GM18508 (cell line): ENCODE measurements at regions not wholly inside any gene's neighbourhood (a gene's known extent, or its start where the extent isn't known, plus 50 kb on each side); places are given as distances from the start of the nearest gene placed in this dataset.

Experiments
- ATAC-seq: cut with Tn5 transposase; IDR thresholded peaks from one replicate; pipeline ENCODE4 v1.9.1; 2021; ENCODE audit warnings: moderate number of reproducible peaks; ENCODE audit not compliant: insufficient read depth, unreplicated experiment

DNA sequence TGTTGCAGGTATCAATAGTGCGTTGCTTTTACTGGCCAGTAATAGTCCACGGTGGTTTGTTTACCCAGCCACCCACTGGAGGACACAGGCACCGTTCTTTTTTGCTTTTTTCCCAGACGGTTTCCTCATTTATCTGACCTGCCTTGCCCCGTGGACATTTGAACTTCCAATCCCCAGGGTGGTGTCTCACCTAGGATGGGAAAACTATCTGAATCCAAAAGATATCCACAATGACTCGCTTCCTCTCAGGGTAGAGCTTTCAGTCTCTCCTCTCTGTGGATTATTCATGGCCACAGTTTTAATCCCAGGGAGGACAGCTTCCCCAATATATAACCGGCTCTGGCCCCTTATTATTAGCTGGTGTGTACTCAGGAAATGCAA is 170.8 kb downstream of the FOXO1 start:
- no peak for ATAC-seq

DNA sequence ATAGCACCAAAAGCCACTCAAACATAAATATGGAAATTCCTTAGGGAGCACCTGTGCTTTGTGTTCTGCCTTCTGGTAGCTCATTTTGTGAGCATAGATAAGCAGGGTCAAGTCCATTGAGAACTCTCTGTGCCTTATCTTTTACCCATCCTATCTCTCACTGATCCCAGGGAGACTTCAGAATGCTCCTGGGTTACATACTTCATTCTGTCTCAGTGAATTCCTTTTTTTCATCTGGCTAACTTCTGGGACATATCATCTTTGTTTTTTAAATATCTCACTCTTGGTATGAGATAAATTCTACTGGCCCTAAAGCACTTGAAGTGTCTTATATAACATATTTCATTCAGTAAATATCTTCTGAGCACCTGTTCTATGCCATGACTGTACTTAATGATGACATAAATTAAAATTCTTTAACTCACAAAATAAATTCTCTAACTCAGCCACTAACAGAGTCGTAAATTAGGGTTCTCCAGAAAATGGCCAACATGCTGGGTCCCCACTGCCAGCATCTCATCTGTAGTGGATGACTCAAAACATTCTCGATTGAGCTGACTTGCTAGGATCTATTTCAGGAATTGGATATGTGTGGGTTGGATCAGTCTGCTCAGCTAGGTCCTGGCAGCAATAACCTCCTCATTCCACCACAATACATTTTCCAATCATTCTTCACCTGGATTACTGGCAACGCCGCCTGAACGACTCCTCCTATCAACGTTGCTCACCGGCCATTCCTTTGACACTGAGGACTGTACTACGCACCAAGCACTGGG is 170.2 kb downstream of the FOXO1 start:
- ATAC-seq = no peak

DNA sequence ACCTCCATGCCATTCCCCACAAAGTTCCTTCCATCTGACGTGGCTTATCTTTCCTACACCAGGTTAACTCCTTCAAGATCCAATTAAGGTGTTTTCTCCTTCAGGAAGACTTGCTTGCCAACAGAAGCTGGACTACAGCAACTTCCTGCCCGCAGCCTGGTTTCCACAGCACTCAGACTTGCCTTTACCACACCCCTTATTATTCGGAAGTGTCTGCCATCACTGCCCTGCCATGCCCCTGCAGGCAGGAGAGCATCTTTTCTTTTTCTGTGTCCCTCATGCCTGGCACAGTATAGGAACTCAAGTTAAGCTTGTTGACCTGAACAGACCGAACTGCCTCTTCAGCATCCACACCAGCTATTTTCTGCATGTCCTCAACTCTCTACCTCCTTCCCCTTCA is 168.0 kb downstream of the FOXO1 start:
- ATAC-seq = no peak

DNA sequence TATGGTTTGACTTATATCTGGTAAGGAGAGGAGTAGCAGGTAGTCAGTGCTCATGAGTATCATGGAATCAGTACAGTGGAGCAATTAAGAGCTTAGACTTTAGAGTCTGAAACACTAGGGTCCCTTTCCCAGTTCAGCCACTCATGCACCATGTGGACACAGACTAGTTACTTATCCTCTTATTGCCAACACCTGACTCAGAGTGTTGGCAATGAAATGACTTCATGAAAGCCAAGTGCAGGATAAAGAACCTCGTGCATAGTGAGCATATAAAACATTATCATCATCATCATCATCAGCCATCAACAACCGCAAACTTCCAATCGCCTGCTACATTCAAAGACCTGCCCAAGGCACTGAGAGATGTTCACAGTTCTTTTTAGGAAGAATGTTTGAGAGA is 164.2 kb downstream of the FOXO1 start:
- ATAC-seq = no peak

DNA sequence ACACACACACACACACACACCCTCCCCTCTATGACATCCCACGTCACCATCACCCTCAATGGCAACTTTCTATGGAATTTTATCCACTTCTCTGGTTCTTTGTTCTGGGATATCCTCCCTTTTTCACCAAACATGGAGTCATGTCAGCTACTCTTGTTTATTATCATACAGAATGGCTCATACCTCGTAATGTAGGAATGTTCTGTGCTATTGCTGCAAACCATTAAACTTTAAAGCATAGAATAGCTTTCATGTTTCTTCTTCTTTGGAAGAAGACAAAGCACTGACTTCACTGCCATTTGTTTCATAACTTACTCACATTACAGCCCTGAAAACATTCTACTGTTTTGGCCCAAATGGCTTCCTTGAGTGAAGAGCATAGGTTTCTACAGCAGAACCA is 163.4 kb downstream of the FOXO1 start:
- no peak for ATAC-seq

DNA sequence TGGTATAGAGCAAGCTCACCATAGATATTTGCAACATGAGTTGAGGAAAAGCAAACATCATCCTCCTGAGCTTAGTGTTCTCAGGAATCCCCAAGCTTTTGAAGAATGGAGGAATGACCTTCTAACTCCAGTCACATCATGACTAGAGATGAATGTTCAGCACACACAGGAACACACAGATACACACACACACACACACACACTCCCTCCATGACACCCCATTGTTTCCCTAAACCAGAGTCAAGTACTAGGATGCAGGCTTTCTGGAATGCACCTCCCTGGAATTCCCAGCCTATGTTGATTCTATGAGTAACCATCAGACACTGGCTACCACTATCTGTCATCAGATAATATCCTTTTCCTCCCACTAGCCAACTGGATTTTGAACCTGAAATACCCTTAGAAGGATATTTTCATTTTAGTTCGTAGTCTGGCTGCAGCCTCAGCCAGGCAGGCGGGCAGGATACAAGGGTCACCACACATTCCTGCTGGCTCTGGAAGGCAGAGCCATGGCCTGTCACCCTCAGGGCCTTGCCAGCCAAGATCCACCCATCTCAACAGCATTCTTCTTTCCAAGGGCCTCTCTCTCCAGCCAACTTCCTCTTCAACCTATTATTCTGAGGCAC is 162.4 kb downstream of the FOXO1 start:
- ATAC-seq = no peak

DNA sequence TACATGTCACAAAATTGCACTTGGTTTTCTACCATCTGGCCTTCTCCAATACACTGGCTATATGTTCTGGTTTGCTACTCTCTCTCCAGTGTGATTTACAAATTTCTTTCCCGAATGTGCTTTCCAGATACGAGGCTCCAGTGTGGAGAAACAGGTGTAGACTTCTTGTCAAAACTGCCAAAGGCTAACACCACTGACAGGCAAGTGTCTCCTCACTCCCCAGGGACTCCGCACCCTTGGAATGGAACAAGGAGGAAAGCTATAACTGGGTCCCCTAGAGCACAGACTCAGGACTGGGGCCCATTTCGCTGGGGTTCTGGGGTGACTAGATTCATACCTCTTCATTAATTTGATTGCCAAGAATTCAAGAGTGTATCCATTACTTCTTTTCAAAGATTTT is 161.8 kb downstream of the FOXO1 start:
- ATAC-seq = no peak

DNA sequence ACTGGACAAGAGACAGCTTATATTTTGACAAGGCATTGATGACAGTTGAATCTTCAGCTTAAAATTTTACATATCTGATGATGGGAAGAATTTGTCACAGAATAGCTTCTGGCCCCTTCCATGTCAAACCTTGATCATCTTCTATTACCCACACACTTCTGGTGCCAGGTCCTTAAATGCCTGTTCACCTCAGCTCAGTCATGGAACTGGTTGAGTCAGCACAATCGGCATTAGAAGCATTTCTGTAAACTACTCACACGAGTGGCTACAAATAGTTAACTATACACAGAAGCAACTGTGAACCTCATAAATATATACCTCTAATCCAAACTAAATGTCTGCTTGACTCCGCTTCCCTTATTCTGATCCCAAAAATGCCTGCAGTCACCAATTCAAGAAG is 161.2 kb downstream of the FOXO1 start:
- ATAC-seq = no peak
